DND-41 (cell line): ENCODE measurements at regions not wholly inside any gene's neighbourhood (a gene's known extent, or its start where the extent isn't known, plus 50 kb on each side); places are given as distances from the start of the nearest gene placed in this dataset.

Source experiments
- ATAC-seq: fragments of 200-7000 bp; cut with Tn5 transposase; 3 replicates; pipeline ENCODE4 v1.9.1; 2021; ENCODE audit warnings: low read depth; ENCODE audit not compliant: insufficient read depth
- DNase-seq: peaks from one replicate; pipeline ENCODE4 v3.0.0-alpha.2; 2020
- H2AFZ ChIP-seq: 2 replicates; pipeline ENCODE4 v1.6.0; 2012; ENCODE audit warnings: low read depth, low read length
- H3K27ac ChIP-seq: 2 replicates; pipeline ENCODE4 v1.5.1; 2012; ENCODE audit warnings: low read length, inconsistent platforms
- H3K27me3 ChIP-seq: fragments of 200-600 bp; sonication (generic); 2 replicates; pipeline ENCODE4 v1.6.0; 2012; ENCODE audit warnings: low read length, mild to moderate bottlenecking, inconsistent platforms; ENCODE audit not compliant: insufficient read depth, poor library complexity
- H3K36me3 ChIP-seq: 2 replicates; pipeline ENCODE4 v1.5.1; 2012; ENCODE audit warnings: low read length, inconsistent platforms; ENCODE audit not compliant: insufficient read depth
- H3K4me1 ChIP-seq: 2 replicates; pipeline ENCODE4 v1.5.1; 2012; ENCODE audit warnings: mild to moderate bottlenecking, low read length; ENCODE audit not compliant: insufficient read depth
- H3K4me2 ChIP-seq: 2 replicates; pipeline ENCODE4 v1.6.0; 2012; ENCODE audit warnings: mild to moderate bottlenecking, moderate library complexity, low read length, inconsistent platforms; ENCODE audit not compliant: insufficient read depth
- H3K4me3 ChIP-seq, 2 experiments: fragments of 200-600 bp in 1 of 2; shearing (Covaris generic) in 1 of 2; 2 replicates each; pipeline ENCODE4 v1.5.1; 2012 to 2016; ENCODE audit warnings: inconsistent platforms in 2 of 2, low read length in 2 of 2, mild to moderate bottlenecking in 2 of 2, low read depth in 1 of 2, moderate library complexity in 1 of 2
- H3K79me2 ChIP-seq: 2 replicates; pipeline ENCODE4 v1.6.0; 2012; ENCODE audit warnings: low read length, inconsistent platforms; ENCODE audit not compliant: insufficient read depth
- H3K9ac ChIP-seq: 2 replicates; pipeline ENCODE4 v1.6.0; 2012; ENCODE audit warnings: low read depth, mild to moderate bottlenecking, inconsistent platforms, low read length, moderate library complexity
- H3K9me3 ChIP-seq: 2 replicates; pipeline ENCODE4 v1.5.1; 2012; ENCODE audit warnings: low read length, moderate library complexity, mild to moderate bottlenecking, inconsistent platforms; ENCODE audit not compliant: insufficient read depth, severe bottlenecking
- H4K20me1 ChIP-seq: 2 replicates; pipeline ENCODE4 v1.6.0; 2012; ENCODE audit warnings: low read length; ENCODE audit not compliant: insufficient read depth
- EZH2 ChIP-seq: IDR thresholded peaks from 3 replicates; pipeline ENCODE4 v1.6.1; 2012; ENCODE audit warnings: borderline replicate concordance, low read depth, mild to moderate bottlenecking, moderate library complexity, low read length, inconsistent platforms; ENCODE audit not compliant: severe bottlenecking
- TF ChIP-seq, protein P1 (sequence below): IDR thresholded peaks from 2 replicates; pipeline ENCODE4 v1.5.1; 2012; ENCODE audit warnings: borderline replicate concordance, low read length, moderate library complexity, mild to moderate bottlenecking; ENCODE audit not compliant: poor library complexity, severe bottlenecking; ENCODE audit errors: extremely low read depth

DNA sequence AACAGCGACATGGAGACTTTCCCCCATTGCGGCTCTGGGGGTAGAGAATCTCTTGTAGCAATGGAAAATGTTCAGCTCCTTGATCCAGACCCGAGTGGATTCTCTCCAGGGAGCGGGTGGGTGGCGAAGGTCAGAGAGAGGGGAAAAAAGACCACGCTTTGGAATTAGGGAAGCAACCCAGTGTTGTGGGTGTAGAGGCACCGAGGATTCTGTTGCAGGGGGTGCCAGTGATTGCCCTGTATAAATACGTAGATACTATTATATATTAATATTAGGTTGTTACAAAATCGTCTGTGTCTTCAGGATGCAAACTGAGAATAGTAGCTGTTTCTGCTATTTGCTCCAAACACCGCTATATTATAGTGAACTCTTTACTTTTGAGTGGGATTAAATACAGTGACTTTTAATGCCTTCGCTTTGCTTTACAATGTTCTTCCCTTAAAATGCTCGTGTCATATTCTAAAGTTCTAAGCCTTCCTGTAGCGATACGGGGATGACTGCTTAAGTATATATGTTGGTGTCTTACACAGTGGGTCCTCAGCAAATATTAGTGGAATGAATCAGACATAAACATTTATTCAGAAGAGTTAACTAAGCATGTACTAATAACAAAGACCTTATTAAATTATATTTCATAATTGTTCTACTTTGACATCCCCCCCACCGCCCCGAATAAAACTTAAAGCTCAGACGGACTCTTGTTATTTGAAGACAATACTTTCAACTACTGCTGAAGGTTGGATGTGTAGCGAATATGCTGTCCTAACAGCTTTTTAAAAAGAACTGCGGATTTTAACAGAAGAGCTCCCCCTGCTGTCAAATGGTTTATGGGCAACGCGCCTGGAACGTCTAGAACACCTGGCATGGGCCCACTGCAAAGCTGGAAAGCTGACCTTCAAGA lies 136.4 kb upstream of the KRAS start:
- DNase-seq (peak; percentile 82), ATAC-seq (peak; percentile 45)
- Histone ChIP-seq H3K4me1 (peaks cover 20% of the 10 kb centered on the region), H3K4me3 (peak overlapping the region; percentile 58 to 72), H3K27ac (peak overlapping the region; percentile 82), H4K20me1 (no peaks in the 10 kb centered on the region), H3K9ac (peak overlapping the region; percentile 92), H3K27me3 (no peaks in the 10 kb centered on the region), H3K36me3 (no peaks in the 10 kb centered on the region), H2AFZ (peak overlapping the region; percentile 81), H3K4me2 (peak overlapping the region; percentile 75), H3K9me3 (no peaks in the 10 kb centered on the region), H3K79me2 (no peaks in the 10 kb centered on the region)
- TF ChIP-seq EZH2, result no peak
- TF ChIP-seq, protein P1, sequence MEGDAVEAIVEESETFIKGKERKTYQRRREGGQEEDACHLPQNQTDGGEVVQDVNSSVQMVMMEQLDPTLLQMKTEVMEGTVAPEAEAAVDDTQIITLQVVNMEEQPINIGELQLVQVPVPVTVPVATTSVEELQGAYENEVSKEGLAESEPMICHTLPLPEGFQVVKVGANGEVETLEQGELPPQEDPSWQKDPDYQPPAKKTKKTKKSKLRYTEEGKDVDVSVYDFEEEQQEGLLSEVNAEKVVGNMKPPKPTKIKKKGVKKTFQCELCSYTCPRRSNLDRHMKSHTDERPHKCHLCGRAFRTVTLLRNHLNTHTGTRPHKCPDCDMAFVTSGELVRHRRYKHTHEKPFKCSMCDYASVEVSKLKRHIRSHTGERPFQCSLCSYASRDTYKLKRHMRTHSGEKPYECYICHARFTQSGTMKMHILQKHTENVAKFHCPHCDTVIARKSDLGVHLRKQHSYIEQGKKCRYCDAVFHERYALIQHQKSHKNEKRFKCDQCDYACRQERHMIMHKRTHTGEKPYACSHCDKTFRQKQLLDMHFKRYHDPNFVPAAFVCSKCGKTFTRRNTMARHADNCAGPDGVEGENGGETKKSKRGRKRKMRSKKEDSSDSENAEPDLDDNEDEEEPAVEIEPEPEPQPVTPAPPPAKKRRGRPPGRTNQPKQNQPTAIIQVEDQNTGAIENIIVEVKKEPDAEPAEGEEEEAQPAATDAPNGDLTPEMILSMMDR, result peak; percentile 94

- no peaks in the 10 kb centered on the region for H3K9me3 ChIP-seq
- ATAC-seq, result no peak
- no peak for DNase-seq
- no peaks in the 10 kb centered on the region for H3K79me2 ChIP-seq
- peak overlapping the region; percentile 98 for H3K27ac ChIP-seq
- peak overlapping the region; percentile 75 for H3K4me2 ChIP-seq
- no peaks in the 10 kb centered on the region for H3K27me3 ChIP-seq
- H3K4me1 ChIP-seq, result peaks cover 20% of the 10 kb centered on the region
- peak overlapping the region; percentile 73; the same call in 1 of the 2 replicates for H2AFZ ChIP-seq
- no peaks in the 10 kb centered on the region for H3K36me3 ChIP-seq
- TF ChIP-seq EZH2, result no peak
- TF ChIP-seq, protein P1, result no peak
- no peaks in the 10 kb centered on the region for H4K20me1 ChIP-seq
- H3K4me3 ChIP-seq, result peak overlapping the region in 1 of 2 experiments; percentile 72; a peak in 2 of 4 replicates
- peak overlapping the region; percentile 92 for H3K9ac ChIP-seq
These were observed 134.1 kb upstream of the KRAS start for GRCh38 chr12:25384893-25385248.

- no peak overlapping the region for H3K4me3 ChIP-seq
- no peaks in the 10 kb centered on the region for H4K20me1 ChIP-seq
- H3K4me1 ChIP-seq, result peaks cover 20% of the 10 kb centered on the region
- no peaks in the 10 kb centered on the region for H3K36me3 ChIP-seq
- peak overlapping the region; percentile 92; the same call in 1 of the 2 replicates for H3K9ac ChIP-seq
- H3K79me2 ChIP-seq, result no peaks in the 10 kb centered on the region
- no peak for TF ChIP-seq EZH2
- TF ChIP-seq, protein P1, result no peak
- H3K27me3 ChIP-seq, result no peaks in the 10 kb centered on the region
- DNase-seq, result no peak
- H2AFZ ChIP-seq, result no peak overlapping the region
- peak overlapping the region; percentile 98; the same call in 1 of the 2 replicates for H3K27ac ChIP-seq
- no peak for ATAC-seq
- H3K4me2 ChIP-seq, result peak overlapping the region; percentile 75
- no peaks in the 10 kb centered on the region for H3K9me3 ChIP-seq
These were observed 133.5 kb upstream of the KRAS start for GRCh38 chr12:25384038-25384892.
